ENCODE measurements at regions not wholly inside any gene's neighbourhood (a gene's known extent, or its start where the extent isn't known, plus 50 kb on each side); places are given as distances from the start of the nearest gene placed in this dataset.

DNA sequence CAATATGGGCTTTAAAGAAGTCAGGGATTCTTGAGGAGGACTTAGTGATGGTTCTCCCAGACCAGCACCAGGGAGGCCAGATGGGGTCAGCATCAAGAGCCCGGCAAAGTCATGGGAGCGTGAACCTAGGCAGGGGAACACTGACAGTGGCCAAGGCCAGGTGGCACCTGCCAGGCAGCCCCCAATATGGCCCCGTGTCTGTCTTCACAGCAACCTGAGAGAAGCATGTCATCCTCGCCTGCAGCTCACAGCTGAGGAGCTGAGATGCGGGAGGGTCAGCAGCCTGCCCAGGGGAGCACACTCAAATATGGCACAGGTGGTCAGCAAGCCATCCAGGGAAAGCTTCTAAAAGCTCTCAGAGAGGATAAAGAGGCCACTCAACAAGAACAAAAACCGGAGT lies 105.7 kb upstream of the GPC1 start:
- no peak for TF ChIP-seq ZFX (IDR thresholded peaks at IDR 0.05)
- TF ChIP-seq, protein P1, sequence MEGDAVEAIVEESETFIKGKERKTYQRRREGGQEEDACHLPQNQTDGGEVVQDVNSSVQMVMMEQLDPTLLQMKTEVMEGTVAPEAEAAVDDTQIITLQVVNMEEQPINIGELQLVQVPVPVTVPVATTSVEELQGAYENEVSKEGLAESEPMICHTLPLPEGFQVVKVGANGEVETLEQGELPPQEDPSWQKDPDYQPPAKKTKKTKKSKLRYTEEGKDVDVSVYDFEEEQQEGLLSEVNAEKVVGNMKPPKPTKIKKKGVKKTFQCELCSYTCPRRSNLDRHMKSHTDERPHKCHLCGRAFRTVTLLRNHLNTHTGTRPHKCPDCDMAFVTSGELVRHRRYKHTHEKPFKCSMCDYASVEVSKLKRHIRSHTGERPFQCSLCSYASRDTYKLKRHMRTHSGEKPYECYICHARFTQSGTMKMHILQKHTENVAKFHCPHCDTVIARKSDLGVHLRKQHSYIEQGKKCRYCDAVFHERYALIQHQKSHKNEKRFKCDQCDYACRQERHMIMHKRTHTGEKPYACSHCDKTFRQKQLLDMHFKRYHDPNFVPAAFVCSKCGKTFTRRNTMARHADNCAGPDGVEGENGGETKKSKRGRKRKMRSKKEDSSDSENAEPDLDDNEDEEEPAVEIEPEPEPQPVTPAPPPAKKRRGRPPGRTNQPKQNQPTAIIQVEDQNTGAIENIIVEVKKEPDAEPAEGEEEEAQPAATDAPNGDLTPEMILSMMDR (conservative IDR thresholded peaks at IDR 0.05), result no peak
- H3K27ac ChIP-seq, result no peak overlapping the region

DNA sequence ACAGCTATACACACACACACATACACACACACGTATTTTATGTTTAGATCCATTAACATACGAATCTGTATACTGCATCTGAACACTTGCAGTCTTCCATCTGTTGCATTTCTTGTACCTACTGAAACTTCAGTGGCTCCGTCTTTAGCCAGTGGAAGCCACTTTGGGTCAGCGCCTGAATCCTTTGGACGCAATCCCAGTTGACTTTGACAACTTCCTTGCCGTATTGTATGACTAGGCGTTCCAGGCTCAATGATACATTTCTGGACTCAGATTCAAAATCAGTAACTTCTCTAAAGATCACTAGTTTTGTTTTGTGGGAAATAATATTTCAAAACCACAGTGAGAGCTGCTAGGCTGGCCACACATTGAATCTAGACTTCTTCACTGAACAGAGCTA lies 101.5 kb upstream of the GPC1 start:
- TF ChIP-seq ZFX (IDR thresholded peaks at IDR 0.05), result no peak
- TF ChIP-seq, protein P1 (conservative IDR thresholded peaks at IDR 0.05), result no peak
- H3K27ac ChIP-seq, result no peak overlapping the region

DNA sequence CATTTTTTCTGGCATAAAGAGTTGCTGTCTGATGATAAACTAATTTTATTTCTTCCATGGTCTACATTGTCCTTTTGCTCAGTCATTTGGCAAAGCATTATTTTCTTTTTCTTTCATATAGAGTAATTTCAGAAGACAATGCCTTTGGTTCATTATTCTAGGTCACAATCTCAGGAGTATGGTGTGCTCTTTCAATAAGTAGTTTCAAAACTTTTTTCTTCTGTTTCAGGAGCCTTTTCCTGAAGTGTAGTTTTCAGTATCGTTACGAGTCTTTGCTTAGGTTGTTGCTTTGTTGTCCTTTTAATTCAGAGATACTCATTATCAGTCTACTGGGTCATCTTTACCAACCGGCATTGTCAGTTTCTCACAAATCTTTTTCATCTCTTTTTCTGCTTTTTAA lies 100.4 kb upstream of the GPC1 start:
- TF ChIP-seq, protein P1 (conservative IDR thresholded peaks at IDR 0.05), result no peak
- no peak for TF ChIP-seq ZFX (IDR thresholded peaks at IDR 0.05)

DNA sequence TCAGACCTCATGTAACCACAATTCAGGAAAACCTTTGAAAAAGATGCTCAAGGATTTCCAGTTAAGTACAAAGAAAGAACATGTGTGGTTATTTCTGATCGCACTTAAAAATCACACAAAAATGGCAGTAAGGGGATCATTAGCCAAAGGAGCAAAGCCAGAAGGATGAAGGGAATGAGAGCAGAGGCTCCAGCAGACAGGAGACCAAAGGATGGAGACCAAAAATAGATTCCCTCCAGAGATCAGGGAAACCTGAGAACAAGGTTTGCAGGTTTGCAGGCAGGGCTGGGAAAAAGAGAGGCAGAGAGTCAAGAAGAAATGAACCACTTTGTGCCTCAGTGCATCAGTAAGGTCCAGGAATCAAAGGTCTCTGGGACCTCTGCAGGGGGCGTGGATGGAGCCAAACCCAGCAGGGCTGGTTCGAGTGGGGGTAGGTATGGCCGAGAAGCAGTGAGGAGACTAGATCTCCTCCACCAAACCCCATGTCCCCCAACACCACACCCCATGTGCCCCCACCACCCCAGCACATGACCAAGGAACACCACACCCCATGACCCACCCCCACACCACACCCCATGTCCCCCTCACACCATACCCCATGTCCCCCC lies 98.5 kb upstream of the GPC1 start:
- H3K27ac ChIP-seq, result no peak overlapping the region
- TF ChIP-seq ZFX (IDR thresholded peaks at IDR 0.05), result no peak
- TF ChIP-seq, protein P1 (conservative IDR thresholded peaks at IDR 0.05), result no peak

More for the DNA sequence above, 100.4 kb upstream of the GPC1 start:
- no peak overlapping the region for H3K27ac ChIP-seq

DNA sequence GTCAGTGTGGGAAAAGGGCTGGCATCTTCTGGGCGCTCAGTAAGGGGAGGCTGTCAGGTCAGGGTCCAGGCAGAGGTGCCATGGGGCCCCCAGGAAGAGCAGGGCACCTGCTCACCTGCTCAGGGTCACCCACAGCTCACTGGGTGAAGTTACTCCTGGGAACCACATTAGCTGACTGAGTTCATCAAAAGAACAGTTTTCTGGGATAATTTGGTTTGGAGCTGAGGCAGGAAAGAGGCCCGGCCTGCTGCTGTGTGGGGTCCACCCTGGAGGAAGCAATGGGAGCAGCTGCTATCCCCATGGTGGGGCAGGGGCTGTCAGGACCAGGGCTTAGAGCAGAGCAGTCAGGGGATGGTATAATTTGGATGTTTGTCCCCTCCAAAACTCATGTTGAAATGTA lies 97.2 kb upstream of the GPC1 start:
- no peak overlapping the region for H3K27ac ChIP-seq
- TF ChIP-seq ZFX (IDR thresholded peaks at IDR 0.05), result no peak
- TF ChIP-seq, protein P1 (conservative IDR thresholded peaks at IDR 0.05), result no peak

DNA sequence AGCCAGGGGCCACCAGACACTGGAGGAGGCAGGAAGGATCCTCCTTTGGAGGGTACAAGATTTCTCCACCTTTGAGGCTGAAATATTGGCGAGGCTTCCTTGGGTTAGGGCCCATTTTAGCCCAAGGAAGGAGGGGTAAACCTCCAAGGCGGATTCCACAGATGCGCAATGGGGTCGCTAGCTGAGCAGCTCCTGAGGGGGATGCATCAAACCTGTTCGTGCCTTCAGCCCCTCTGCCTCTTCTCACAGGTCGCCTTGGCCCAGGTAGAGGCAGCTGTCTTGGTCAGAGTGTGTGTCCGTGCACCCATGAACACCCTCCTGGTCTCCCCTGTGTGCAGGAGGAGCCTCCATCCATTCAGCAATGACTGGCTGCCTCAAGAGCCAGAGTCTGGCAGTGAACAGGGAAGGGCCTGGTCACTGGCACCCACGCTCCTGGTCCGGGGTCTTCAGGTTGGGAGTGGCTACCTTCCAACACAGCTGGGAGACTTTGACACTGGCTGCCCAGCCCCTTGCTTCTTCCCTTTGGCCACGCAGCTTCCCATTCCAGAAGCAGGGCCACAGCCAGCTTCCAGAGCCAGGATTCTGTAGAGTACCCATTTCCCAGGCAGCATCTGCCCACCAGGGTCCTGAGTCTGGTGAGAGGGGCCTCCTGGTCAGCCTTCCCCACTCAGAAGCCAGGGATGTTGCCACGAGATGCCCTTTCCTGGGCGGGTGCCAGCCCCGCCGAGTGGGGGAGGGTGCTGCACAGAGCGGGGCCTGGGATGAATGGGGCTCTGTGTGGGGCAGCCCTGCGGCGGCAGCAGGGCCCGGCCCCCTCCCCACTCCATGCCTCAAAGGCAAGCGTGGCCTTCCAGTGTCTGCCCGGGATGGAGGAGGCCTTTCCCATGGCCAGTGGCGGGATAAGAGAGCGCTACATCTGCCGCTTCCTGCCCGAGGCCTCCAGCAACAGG lies 95.8 kb upstream of the GPC1 start:
- TF ChIP-seq, protein P1 (conservative IDR thresholded peaks at IDR 0.05), result no peak
- TF ChIP-seq ZFX (IDR thresholded peaks at IDR 0.05), result no peak

DNA sequence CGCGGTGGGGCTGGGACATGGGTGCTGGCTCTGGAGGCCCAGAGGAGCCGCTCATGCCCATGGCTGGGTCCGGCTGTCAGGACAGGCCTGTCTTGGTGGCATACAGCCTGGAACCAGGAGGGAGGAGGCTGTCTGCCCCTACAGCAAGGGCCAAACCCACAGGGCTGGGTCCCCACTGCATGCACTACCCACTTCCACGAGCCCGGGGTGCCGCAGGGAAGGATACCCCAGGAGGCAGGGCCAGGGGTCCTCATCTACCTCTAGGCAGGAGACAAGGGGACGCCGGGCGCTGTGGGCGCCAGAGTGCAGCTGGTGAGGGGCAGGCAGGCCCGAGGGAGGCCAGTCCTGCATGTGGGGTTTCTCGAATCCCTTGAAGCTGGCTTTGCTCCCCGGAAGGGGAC lies 95.1 kb upstream of the GPC1 start:
- no peak overlapping the region for H3K27ac ChIP-seq
- no peak for TF ChIP-seq ZFX (IDR thresholded peaks at IDR 0.05)
- TF ChIP-seq, protein P1 (conservative IDR thresholded peaks at IDR 0.05), result no peak

More for the DNA sequence above, 95.8 kb upstream of the GPC1 start:
- no peak overlapping the region for H3K27ac ChIP-seq

Measured in C4-2B (cell line).